H1 (cell line): ENCODE measurements at regions not wholly inside any gene's neighbourhood (a gene's known extent, or its start where the extent isn't known, plus 50 kb on each side); places are given as distances from the start of the nearest gene placed in this dataset.

Experiments
- ASH2L ChIP-seq: fragments of 200-600, 300-600 bp; sonication (generic); IDR thresholded peaks from one replicate; pipeline ENCODE4 v1.7.1; 2017; ENCODE audit warnings: low read length
- BCL11A ChIP-seq, 2 experiments: IDR thresholded peaks; one replicate each; pipeline ENCODE4 v1.6.1; 2011; ENCODE audit warnings: low read depth in 2 of 2, low read length in 2 of 2, mild to moderate bottlenecking in 2 of 2
- FOSL1 ChIP-seq: IDR thresholded peaks from 2 replicates; pipeline ENCODE4 v1.6.1; 2011; ENCODE audit warnings: mild to moderate bottlenecking, low read depth, low read length, moderate library complexity; ENCODE audit not compliant: insufficient read depth
- GTF2F1 ChIP-seq: IDR thresholded peaks from 2 replicates; pipeline ENCODE4 v1.6.1; 2012; ENCODE audit warnings: low read depth, low read length, improper control_type of control experiment, borderline replicate concordance
- KDM1A ChIP-seq: fragments of 200-600, 300-600 bp; sonication (generic); IDR thresholded peaks from 2 replicates; pipeline ENCODE4 v1.7.1; 2016; ENCODE audit warnings: mild to moderate bottlenecking, low read length, borderline replicate concordance
- PHF8 ChIP-seq: fragments of 200-600 bp; sonication (generic); conservative IDR thresholded peaks from 2 replicates; pipeline ENCODE4 v1.7.1; 2012; ENCODE audit warnings: low read depth, mild to moderate bottlenecking, inconsistent platforms, low read length, moderate library complexity
- ZNF274 ChIP-seq: IDR thresholded peaks from 2 replicates; pipeline ENCODE4 v1.7.0; 2012; ENCODE audit warnings: low read length, borderline replicate concordance; ENCODE audit errors: extremely low read depth
- TF ChIP-seq, protein P1 (sequence below): fragments of 300-600 bp; sonication (generic); IDR thresholded peaks from 2 replicates; pipeline ENCODE4 v1.7.1; 2012; ENCODE audit warnings: low read length, moderate library complexity, mild to moderate bottlenecking, inconsistent platforms; ENCODE audit not compliant: insufficient replicate concordance

DNA sequence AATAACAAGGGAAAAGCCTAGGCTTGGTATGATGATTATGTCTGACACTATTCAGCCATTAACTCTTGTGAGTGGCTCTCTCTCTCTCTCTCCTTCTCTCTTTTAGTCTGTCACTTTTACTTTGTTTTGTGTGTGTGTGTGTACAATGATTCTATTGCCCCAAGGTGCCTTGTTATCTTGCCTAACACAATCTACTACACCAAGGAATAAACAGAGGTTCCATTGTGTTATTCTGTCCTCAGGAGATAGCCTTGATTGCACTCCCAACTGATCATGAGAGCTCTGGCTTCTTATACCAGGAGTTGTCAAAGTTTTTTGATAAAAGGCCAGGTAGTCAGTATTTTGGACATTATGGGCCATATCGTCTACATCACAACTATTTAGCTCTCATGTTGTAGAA, 123.4 kb upstream of the CALCR start (continued):
- TF ChIP-seq, protein P1, sequence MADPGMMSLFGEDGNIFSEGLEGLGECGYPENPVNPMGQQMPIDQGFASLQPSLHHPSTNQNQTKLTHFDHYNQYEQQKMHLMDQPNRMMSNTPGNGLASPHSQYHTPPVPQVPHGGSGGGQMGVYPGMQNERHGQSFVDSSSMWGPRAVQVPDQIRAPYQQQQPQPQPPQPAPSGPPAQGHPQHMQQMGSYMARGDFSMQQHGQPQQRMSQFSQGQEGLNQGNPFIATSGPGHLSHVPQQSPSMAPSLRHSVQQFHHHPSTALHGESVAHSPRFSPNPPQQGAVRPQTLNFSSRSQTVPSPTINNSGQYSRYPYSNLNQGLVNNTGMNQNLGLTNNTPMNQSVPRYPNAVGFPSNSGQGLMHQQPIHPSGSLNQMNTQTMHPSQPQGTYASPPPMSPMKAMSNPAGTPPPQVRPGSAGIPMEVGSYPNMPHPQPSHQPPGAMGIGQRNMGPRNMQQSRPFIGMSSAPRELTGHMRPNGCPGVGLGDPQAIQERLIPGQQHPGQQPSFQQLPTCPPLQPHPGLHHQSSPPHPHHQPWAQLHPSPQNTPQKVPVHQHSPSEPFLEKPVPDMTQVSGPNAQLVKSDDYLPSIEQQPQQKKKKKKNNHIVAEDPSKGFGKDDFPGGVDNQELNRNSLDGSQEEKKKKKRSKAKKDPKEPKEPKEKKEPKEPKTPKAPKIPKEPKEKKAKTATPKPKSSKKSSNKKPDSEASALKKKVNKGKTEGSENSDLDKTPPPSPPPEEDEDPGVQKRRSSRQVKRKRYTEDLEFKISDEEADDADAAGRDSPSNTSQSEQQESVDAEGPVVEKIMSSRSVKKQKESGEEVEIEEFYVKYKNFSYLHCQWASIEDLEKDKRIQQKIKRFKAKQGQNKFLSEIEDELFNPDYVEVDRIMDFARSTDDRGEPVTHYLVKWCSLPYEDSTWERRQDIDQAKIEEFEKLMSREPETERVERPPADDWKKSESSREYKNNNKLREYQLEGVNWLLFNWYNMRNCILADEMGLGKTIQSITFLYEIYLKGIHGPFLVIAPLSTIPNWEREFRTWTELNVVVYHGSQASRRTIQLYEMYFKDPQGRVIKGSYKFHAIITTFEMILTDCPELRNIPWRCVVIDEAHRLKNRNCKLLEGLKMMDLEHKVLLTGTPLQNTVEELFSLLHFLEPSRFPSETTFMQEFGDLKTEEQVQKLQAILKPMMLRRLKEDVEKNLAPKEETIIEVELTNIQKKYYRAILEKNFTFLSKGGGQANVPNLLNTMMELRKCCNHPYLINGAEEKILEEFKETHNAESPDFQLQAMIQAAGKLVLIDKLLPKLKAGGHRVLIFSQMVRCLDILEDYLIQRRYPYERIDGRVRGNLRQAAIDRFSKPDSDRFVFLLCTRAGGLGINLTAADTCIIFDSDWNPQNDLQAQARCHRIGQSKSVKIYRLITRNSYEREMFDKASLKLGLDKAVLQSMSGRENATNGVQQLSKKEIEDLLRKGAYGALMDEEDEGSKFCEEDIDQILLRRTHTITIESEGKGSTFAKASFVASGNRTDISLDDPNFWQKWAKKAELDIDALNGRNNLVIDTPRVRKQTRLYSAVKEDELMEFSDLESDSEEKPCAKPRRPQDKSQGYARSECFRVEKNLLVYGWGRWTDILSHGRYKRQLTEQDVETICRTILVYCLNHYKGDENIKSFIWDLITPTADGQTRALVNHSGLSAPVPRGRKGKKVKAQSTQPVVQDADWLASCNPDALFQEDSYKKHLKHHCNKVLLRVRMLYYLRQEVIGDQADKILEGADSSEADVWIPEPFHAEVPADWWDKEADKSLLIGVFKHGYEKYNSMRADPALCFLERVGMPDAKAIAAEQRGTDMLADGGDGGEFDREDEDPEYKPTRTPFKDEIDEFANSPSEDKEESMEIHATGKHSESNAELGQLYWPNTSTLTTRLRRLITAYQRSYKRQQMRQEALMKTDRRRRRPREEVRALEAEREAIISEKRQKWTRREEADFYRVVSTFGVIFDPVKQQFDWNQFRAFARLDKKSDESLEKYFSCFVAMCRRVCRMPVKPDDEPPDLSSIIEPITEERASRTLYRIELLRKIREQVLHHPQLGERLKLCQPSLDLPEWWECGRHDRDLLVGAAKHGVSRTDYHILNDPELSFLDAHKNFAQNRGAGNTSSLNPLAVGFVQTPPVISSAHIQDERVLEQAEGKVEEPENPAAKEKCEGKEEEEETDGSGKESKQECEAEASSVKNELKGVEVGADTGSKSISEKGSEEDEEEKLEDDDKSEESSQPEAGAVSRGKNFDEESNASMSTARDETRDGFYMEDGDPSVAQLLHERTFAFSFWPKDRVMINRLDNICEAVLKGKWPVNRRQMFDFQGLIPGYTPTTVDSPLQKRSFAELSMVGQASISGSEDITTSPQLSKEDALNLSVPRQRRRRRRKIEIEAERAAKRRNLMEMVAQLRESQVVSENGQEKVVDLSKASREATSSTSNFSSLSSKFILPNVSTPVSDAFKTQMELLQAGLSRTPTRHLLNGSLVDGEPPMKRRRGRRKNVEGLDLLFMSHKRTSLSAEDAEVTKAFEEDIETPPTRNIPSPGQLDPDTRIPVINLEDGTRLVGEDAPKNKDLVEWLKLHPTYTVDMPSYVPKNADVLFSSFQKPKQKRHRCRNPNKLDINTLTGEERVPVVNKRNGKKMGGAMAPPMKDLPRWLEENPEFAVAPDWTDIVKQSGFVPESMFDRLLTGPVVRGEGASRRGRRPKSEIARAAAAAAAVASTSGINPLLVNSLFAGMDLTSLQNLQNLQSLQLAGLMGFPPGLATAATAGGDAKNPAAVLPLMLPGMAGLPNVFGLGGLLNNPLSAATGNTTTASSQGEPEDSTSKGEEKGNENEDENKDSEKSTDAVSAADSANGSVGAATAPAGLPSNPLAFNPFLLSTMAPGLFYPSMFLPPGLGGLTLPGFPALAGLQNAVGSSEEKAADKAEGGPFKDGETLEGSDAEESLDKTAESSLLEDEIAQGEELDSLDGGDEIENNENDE, result no peak
- TF ChIP-seq FOSL1, result no peak
- no peak for TF ChIP-seq BCL11A (IDR thresholded peaks at IDR 0.05; ENCODE audit: low read depth in 2 of 2, low read length in 2 of 2)
- no peak for TF ChIP-seq GTF2F1
- no peak for TF ChIP-seq KDM1A
- TF ChIP-seq ZNF274, result no peak
- TF ChIP-seq PHF8, result no peak
- TF ChIP-seq ASH2L, result no peak
